Heart left ventricle (tissue), 16 donors: ENCODE measurements at regions not wholly inside any gene's neighbourhood (a gene's known extent, or its start where the extent isn't known, plus 50 kb on each side); places are given as distances from the start of the nearest gene placed in this dataset.
A peak's percentile ranks its signal among the peaks of the same experiment; 100 is the strongest.

Source experiments
- ATAC-seq, 4 donors: fragments of 200-7000 bp; cut with Tn5 transposase; one replicate each; pipeline ENCODE4 v1.9.1; 2020 to 2022; ENCODE audit warnings: moderate library complexity in 4 of 4, mild to moderate bottlenecking in 3 of 4, moderate number of reproducible peaks in 1 of 4
- DNase-seq, 5 donors: peaks; one replicate each; pipeline ENCODE4 v3.0.0-alpha.2; 2020
- H3K27ac ChIP-seq, 12 donors: fragments of 200-600 bp; sonication (generic) in 4 of 12; one replicate each; pipeline versions ENCODE4 v1.5.0 to v1.8.0; 2016 to 2022; ENCODE audit warnings: mild to moderate bottlenecking in 2 of 12
- H3K27me3 ChIP-seq, 9 donors: fragments of 200-600 bp; sonication (generic) in 2 of 9; one replicate each; pipeline versions ENCODE4 v1.5.1 to v1.8.0; 2016 to 2022; ENCODE audit warnings: mild to moderate bottlenecking in 3 of 9
- H3K36me3 ChIP-seq, 9 donors: fragments of 200-600 bp; sonication (generic) in 2 of 9; one replicate each; pipeline versions ENCODE4 v1.5.0 to v1.8.0; 2018 to 2022; ENCODE audit warnings: mild to moderate bottlenecking in 2 of 9
- H3K4me1 ChIP-seq, 12 donors: fragments of 200-600 bp; sonication (generic) in 4 of 12; one replicate each; pipeline versions ENCODE4 v1.5.0 to v1.8.0; 2016 to 2022; ENCODE audit warnings: mild to moderate bottlenecking in 3 of 12
- H3K4me3 ChIP-seq, 12 donors: fragments of 200-600 bp; sonication (generic) in 4 of 12; one replicate each; pipeline versions ENCODE4 v1.5.0 to v1.8.0; 2017 to 2022; ENCODE audit warnings: mild to moderate bottlenecking in 9 of 12, moderate library complexity in 4 of 12
- H3K9me3 ChIP-seq, 12 donors: fragments of 200-600 bp; sonication (generic) in 4 of 12; one replicate each; pipeline versions ENCODE4 v1.5.0 to v1.8.0; 2016 to 2022; ENCODE audit warnings: mild to moderate bottlenecking in 1 of 12
- POLR2A ChIP-seq, 2 donors: fragments of 450-650 bp; IDR thresholded peaks; one replicate each; pipeline ENCODE4 v1.6.1; 2017; ENCODE audit warnings: antibody characterized with exemption in 2 of 2, mild to moderate bottlenecking in 2 of 2, moderate library complexity in 2 of 2
- WGBS, 4 donors: extraction: QIAGEN DNeasy Blood & Tissue Kit in 2 of 4; methylation state at CpG; one replicate each; pipeline versions ENCODE4 v1.1.5 to v1.1.7; 2013 to 2018; 5-methylcytosine and 5-hydroxymethylcytosine counted together
- intact Hi-C, 10 donors: fragments of 100-400 bp; cut with DNase I; formaldehyde crosslinking; loops; one replicate each; pipeline versions ENCODE4 v1.11.1 to v1.14.2; 2022
- TF ChIP-seq, protein P1 (sequence below), 12 donors: fragments of 200-600 bp; sonication (generic) in 4 of 12; IDR thresholded peaks; one replicate each; pipeline versions ENCODE4 v1.5.0 to v1.8.0; 2018 to 2022; ENCODE audit warnings: antibody characterized with exemption in 12 of 12, mild to moderate bottlenecking in 5 of 12
- donor health status: ischemic (EF 13 %, LVEDD 7.1; RV severe dilation, severe dysfunction).
- donor health status: healthy with polysubstance abuse.
- donor health status: DM: no; HTN: yes; CAD: no.
- donor health status: DM: no; HTN: no; CAD: no.
- donor health status: ischemic (EF 25% LVEDD 6.9; RV normal size, moderate dysfunction).
- donor health status: ischemic (EF 25% LVEDD 5.7; RV mildly dilated, moderate dysfunction).
- donor health status: healthy.
- donor health status: DM: yes; HTN: yes; CAD: no.
- donor health status: ischemic (EF 35%, LVEDD 5.7; RV mildly dilated, moderate dysfunction).
- donor health status: nonischemic (EF 11% LVEDD 7.7; RV severe dilation, severe dysfunction).
- donor health status: DM: yes; HTN: yes; CAD: no.
- donor health status: PGD.
- donor health status: ischemic (EF 29% LVEDD 5.4; RV normal size, mild dysfunction).
- donor health status: nonischemic (EF 23%, LVEDD 6.1; RV moderate dilation, normal function).

DNA sequence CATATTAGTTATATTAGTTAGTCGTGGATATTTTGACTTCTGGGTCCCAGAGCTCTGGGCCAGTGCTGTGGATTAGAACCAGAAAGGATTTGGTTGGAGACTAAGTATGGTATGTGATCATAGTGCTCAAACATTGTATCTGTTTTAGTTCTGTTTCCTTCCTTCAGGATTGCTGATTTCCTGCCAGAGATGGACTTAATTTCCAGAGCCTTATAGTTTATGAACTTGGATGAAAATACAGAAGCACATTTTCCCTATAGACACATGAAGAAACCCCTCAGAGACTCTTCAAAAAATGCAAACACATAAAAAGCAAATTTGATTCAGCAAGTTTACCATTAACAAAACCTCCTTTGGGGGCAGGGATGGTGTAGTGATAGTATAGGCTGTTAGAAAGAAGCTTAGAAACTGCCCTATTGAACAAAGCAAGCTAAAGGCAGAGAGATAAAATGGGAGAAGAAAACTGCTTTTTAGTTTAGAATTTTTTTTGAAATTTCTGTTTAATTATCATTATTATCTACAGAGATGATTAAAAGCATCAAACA is 88.7 kb upstream of the EFEMP1 start:
- no peak for TF ChIP-seq POLR2A (IDR thresholded peaks at IDR 0.05)
- TF ChIP-seq, protein P1, sequence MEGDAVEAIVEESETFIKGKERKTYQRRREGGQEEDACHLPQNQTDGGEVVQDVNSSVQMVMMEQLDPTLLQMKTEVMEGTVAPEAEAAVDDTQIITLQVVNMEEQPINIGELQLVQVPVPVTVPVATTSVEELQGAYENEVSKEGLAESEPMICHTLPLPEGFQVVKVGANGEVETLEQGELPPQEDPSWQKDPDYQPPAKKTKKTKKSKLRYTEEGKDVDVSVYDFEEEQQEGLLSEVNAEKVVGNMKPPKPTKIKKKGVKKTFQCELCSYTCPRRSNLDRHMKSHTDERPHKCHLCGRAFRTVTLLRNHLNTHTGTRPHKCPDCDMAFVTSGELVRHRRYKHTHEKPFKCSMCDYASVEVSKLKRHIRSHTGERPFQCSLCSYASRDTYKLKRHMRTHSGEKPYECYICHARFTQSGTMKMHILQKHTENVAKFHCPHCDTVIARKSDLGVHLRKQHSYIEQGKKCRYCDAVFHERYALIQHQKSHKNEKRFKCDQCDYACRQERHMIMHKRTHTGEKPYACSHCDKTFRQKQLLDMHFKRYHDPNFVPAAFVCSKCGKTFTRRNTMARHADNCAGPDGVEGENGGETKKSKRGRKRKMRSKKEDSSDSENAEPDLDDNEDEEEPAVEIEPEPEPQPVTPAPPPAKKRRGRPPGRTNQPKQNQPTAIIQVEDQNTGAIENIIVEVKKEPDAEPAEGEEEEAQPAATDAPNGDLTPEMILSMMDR (IDR thresholded peaks at IDR 0.05), result no peak
- no peak for ATAC-seq
- peaks cover 0 to 27% (median 3%) of the 10 kb centered on the region in 12 donors for H3K4me1 ChIP-seq
- peaks cover 0 to 6% (median 0%) of the 10 kb centered on the region in 9 donors for H3K27me3 ChIP-seq
- no peak overlapping the region for H3K27ac ChIP-seq
- intact Hi-C loops, result loop anchor here in 7 of 10 donors (5.0 kb wide), 3 partner anchors 235 to 295 kb away; no protein-coding TSS in a partner anchor
- no peaks in the 10 kb centered on the region for H3K9me3 ChIP-seq
- no peak overlapping the region for H3K4me3 ChIP-seq
- WGBS, 4 donors, result 38 to 58% (median 52%) methylated on average over 1 of the region's 1 CpG
- no peak for DNase-seq
- no peaks in the 10 kb centered on the region for H3K36me3 ChIP-seq

DNA sequence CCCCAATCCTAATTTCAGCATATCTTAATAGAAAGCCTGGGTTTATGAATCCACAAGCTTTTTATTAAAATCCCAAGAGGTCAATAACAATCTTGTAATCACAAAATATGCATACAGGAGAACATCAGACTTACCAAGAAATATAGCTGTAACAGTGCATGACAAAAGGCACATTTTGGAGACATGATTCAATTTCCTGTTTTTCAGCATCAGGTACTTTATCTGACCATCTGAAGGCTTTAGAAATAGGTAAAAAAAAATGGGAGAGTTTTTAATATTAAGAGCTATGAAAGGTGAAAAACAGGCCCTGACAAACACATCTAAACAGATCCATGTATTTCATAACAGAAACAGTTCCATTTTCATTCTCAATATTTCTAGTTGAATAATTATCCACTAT is 89.9 kb upstream of the EFEMP1 start:
- Histone ChIP-seq H3K36me3 (no peaks in the 10 kb centered on the region), H3K9me3 (no peaks in the 10 kb centered on the region), H3K4me1 (peaks cover 0 to 24% (median 3%) of the 10 kb centered on the region in 12 donors), H3K4me3 (no peak overlapping the region), H3K27me3 (peaks cover 0 to 6% (median 0%) of the 10 kb centered on the region in 9 donors), H3K27ac (peak overlapping the region in 1 of 12 donors; percentile 8)
- ATAC-seq (no peak), DNase-seq (no peak)
- intact Hi-C loops, result loop anchor here in 7 of 10 donors (5.0 kb wide), 3 partner anchors 236 to 296 kb away; no protein-coding TSS in a partner anchor
- TF ChIP-seq, protein P1 (IDR thresholded peaks at IDR 0.05), result no peak
- TF ChIP-seq POLR2A (IDR thresholded peaks at IDR 0.05), result no peak

DNA sequence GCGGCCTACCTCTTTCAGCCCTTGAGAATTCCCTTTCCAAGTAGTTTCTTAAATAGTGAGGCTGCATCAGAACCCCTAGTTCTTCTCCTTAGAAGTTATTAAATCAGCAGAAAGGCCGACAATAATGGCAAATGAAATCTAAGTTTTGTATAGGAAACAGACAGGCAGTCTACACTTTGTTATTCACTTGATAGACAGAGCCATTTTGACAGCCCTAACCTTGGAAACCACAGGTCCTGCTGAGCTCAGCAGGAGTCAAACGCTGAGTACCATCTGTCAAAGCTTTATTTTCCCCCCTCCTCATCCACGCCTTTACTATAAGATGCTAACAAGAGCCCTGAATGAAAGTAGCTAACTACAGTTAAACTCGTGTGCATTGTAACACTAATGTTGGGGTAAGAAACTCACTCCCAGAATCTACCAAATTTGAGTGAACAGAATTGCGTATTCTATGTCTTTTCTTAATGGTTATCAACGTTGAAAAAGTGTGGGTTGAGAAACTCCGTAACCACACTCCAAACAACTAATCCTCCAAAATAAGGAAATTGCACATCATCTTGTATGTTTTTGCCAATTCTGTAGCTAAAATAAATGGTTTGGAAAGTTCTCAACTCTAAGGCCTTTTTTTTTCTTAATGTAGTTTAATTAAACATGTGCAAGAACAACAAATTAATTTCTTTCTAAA is 90.6 kb upstream of the EFEMP1 start:
- H3K27ac ChIP-seq, result peak overlapping the region in 1 of 12 donors; percentile 8

DNA sequence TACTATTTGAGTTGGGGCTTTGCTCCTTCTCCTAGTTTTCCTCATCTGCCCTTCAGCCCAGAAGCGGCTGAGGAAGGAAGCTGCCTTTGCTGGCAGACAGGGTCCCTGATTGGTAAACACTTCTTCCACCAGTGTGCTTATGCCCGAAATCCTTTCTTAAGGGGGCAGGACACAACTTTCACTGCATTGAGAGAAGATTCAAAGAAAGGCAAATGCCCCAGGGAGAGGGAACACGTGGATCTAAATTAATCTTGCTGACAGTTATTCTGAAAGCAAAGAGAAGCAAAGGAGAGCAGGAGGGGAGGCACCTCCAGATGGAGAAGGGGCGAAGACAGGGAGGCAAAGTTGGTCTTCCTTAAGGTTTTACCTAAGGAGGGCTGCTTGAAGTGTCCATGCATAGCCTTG is 92.1 kb upstream of the EFEMP1 start:
- Histone ChIP-seq H3K9me3 (no peaks in the 10 kb centered on the region), H3K27ac (no peak overlapping the region), H3K4me3 (no peak overlapping the region), H3K36me3 (no peaks in the 10 kb centered on the region), H3K4me1 (peaks cover 0 to 14% (median 0%) of the 10 kb centered on the region in 12 donors), H3K27me3 (no peaks in the 10 kb centered on the region)
- DNase-seq (no peak), ATAC-seq (no peak)
- TF ChIP-seq POLR2A (IDR thresholded peaks at IDR 0.05), result no peak
- TF ChIP-seq, protein P1 (IDR thresholded peaks at IDR 0.05), result no peak
- intact Hi-C loops, result no loop called here
- WGBS, 4 donors, result 29 to 38% (median 31%) methylated on average over 4 of the region's 4 CpGs

More for the DNA sequence above, 90.6 kb upstream of the EFEMP1 start:
- TF ChIP-seq, protein P1 (IDR thresholded peaks at IDR 0.05), result no peak
- no peak for TF ChIP-seq POLR2A (IDR thresholded peaks at IDR 0.05)
- Histone ChIP-seq H3K4me1 (peaks cover 0 to 18% (median 2%) of the 10 kb centered on the region in 12 donors), H3K4me3 (no peak overlapping the region), H3K36me3 (no peaks in the 10 kb centered on the region), H3K9me3 (no peaks in the 10 kb centered on the region), H3K27me3 (peaks cover 0 to 4% (median 0%) of the 10 kb centered on the region in 9 donors)
- intact Hi-C loops, result loop anchor here in 7 of 10 donors (5.0 kb wide), 3 partner anchors 237 to 297 kb away; no protein-coding TSS in a partner anchor
- no peak for DNase-seq
- no peak for ATAC-seq
- 54 to 65% (median 65%) methylated on average over 8 of the region's 8 CpGs for WGBS, 4 donors
